Testis (tissue), 2 donors: ENCODE measurements at regions not wholly inside any gene's neighbourhood (a gene's known extent, or its start where the extent isn't known, plus 50 kb on each side); places are given as distances from the start of the nearest gene placed in this dataset.
"Not testable (repeated sequence)": the region's sequence is repeated elsewhere in the genome, so short reads cannot be mapped to it uniquely, and the experiment has no call there.

Experiments used
- POLR2A ChIP-seq: fragments of 450-650 bp; IDR thresholded peaks from one replicate; pipeline ENCODE4 v1.6.1; 2017; ENCODE audit warnings: antibody characterized with exemption, mild to moderate bottlenecking, moderate library complexity
- TF ChIP-seq, protein P1 (sequence below), 3 experiments: fragments of 450-650 bp in 2 of 3; fragments of 200-600 bp in 1 of 3; sonication (generic) in 1 of 3; IDR thresholded peaks; one replicate each; pipeline ENCODE4 v1.5.1; 2016 to 2019; ENCODE audit warnings: antibody characterized with exemption in 3 of 3, mild to moderate bottlenecking in 2 of 3, moderate library complexity in 1 of 3

GRCh38 chr16:46394963-46395362 is 226.2 kb downstream of the SHCBP1 start:
- TF ChIP-seq, protein P1, sequence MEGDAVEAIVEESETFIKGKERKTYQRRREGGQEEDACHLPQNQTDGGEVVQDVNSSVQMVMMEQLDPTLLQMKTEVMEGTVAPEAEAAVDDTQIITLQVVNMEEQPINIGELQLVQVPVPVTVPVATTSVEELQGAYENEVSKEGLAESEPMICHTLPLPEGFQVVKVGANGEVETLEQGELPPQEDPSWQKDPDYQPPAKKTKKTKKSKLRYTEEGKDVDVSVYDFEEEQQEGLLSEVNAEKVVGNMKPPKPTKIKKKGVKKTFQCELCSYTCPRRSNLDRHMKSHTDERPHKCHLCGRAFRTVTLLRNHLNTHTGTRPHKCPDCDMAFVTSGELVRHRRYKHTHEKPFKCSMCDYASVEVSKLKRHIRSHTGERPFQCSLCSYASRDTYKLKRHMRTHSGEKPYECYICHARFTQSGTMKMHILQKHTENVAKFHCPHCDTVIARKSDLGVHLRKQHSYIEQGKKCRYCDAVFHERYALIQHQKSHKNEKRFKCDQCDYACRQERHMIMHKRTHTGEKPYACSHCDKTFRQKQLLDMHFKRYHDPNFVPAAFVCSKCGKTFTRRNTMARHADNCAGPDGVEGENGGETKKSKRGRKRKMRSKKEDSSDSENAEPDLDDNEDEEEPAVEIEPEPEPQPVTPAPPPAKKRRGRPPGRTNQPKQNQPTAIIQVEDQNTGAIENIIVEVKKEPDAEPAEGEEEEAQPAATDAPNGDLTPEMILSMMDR (IDR thresholded peaks at IDR 0.05), result not testable (repeated sequence)
- TF ChIP-seq POLR2A, result not testable (repeated sequence)
